Osteoblast (primary cell): ENCODE measurements at regions not wholly inside any gene's neighbourhood (a gene's known extent, or its start where the extent isn't known, plus 50 kb on each side); places are given as distances from the start of the nearest gene placed in this dataset.

Experiments
- DNase-seq: peaks from one replicate; pipeline ENCODE4 v3.0.0; 2011; ENCODE audit warnings: low spot score, mixed read lengths; ENCODE audit not compliant: insufficient read length; ENCODE audit errors: missing footprints
- H2AFZ ChIP-seq: 2 replicates; pipeline ENCODE4 v1.6.0; 2011; ENCODE audit warnings: mild to moderate bottlenecking, low read length
- H3K27ac ChIP-seq: 2 replicates; pipeline ENCODE4 v1.5.1; 2011; ENCODE audit warnings: mild to moderate bottlenecking, low read depth, low read length, moderate library complexity
- H3K27me3 ChIP-seq: 2 replicates; pipeline ENCODE4 v1.6.0; 2012; ENCODE audit warnings: mild to moderate bottlenecking, control low read depth, inconsistent platforms, low read length, moderate library complexity; ENCODE audit not compliant: insufficient read depth
- H3K36me3 ChIP-seq: 2 replicates; pipeline ENCODE4 v1.5.1; 2011; ENCODE audit warnings: mild to moderate bottlenecking, low read length, control low read depth, moderate library complexity; ENCODE audit not compliant: insufficient read depth
- H3K4me1 ChIP-seq: 2 replicates; pipeline ENCODE4 v1.5.1; 2011; ENCODE audit warnings: mild to moderate bottlenecking, low read length, control low read depth, moderate library complexity; ENCODE audit not compliant: insufficient read depth
- H3K4me2 ChIP-seq: 2 replicates; pipeline ENCODE4 v1.6.0; 2011; ENCODE audit warnings: mild to moderate bottlenecking, low read length; ENCODE audit not compliant: insufficient read depth
- H3K4me3 ChIP-seq: fragments of 200-600 bp; sonication (generic); 3 replicates; pipeline ENCODE4 v1.5.1; 2012; ENCODE audit warnings: mild to moderate bottlenecking, low read length, inconsistent platforms; ENCODE audit not compliant: insufficient read depth
- H3K79me2 ChIP-seq: 2 replicates; pipeline ENCODE4 v1.6.0; 2012; ENCODE audit warnings: mild to moderate bottlenecking, low read length, control low read depth, inconsistent platforms; ENCODE audit not compliant: insufficient read depth
- H3K9me3 ChIP-seq: 2 replicates; pipeline ENCODE4 v1.5.1; 2011; ENCODE audit warnings: low read depth, low read length, control low read depth
- H4K20me1 ChIP-seq: 2 replicates; pipeline ENCODE4 v1.6.0; 2012; ENCODE audit warnings: mild to moderate bottlenecking, low read length, control low read depth; ENCODE audit not compliant: insufficient read depth
- TF ChIP-seq, protein P1 (sequence below): IDR thresholded peaks from 2 replicates; pipeline ENCODE4 v1.5.1; 2011; ENCODE audit warnings: mild to moderate bottlenecking, low read depth, low read length, moderate library complexity; ENCODE audit errors: extremely low read depth

DNA sequence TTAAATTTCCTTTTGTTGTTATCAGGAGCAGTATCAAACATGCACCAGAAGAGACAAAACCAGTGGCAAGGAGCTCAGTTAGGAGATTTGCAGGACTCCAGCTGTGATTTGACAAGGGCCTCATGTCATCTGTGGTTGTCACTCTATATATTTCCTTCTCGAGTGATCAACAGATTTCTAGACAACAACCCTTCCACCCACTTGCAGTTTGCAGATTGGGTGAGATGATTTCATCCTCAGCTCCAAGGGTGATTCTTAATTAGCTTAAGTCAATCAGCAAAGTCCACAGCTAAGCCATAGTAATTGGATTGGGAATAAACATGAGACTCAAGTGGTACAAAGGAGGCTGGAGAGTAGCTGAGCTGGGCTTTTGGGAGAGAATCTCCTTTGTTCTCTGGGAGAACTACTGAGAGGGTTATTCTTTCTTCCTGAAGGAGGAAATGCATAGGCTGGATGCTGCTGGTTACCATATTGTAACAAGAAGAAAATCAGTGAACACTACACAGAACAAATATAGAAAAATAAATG, 192.8 kb downstream of the PPARGC1A start:
- no peaks in the 10 kb centered on the region for H3K36me3 ChIP-seq
- no peaks in the 10 kb centered on the region for H3K4me1 ChIP-seq
- no peaks in the 10 kb centered on the region for H3K79me2 ChIP-seq
- TF ChIP-seq, protein P1, sequence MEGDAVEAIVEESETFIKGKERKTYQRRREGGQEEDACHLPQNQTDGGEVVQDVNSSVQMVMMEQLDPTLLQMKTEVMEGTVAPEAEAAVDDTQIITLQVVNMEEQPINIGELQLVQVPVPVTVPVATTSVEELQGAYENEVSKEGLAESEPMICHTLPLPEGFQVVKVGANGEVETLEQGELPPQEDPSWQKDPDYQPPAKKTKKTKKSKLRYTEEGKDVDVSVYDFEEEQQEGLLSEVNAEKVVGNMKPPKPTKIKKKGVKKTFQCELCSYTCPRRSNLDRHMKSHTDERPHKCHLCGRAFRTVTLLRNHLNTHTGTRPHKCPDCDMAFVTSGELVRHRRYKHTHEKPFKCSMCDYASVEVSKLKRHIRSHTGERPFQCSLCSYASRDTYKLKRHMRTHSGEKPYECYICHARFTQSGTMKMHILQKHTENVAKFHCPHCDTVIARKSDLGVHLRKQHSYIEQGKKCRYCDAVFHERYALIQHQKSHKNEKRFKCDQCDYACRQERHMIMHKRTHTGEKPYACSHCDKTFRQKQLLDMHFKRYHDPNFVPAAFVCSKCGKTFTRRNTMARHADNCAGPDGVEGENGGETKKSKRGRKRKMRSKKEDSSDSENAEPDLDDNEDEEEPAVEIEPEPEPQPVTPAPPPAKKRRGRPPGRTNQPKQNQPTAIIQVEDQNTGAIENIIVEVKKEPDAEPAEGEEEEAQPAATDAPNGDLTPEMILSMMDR: no peak
- H4K20me1 ChIP-seq: no peaks in the 10 kb centered on the region
- DNase-seq: no peak
- no peak overlapping the region for H3K4me2 ChIP-seq
- H3K27ac ChIP-seq: no peak overlapping the region
- no peaks in the 10 kb centered on the region for H3K27me3 ChIP-seq
- H3K4me3 ChIP-seq: no peak overlapping the region
- H3K9me3 ChIP-seq: no peaks in the 10 kb centered on the region
- no peak overlapping the region for H2AFZ ChIP-seq

- no peaks in the 10 kb centered on the region for H3K27me3 ChIP-seq
- H3K4me1 ChIP-seq: no peaks in the 10 kb centered on the region
- H3K4me3 ChIP-seq: no peak overlapping the region
- H2AFZ ChIP-seq: no peak overlapping the region
- H3K79me2 ChIP-seq: no peaks in the 10 kb centered on the region
- H3K27ac ChIP-seq: no peak overlapping the region
- H4K20me1 ChIP-seq: no peaks in the 10 kb centered on the region
- H3K4me2 ChIP-seq: no peak overlapping the region
- H3K36me3 ChIP-seq: no peaks in the 10 kb centered on the region
- no peaks in the 10 kb centered on the region for H3K9me3 ChIP-seq
- TF ChIP-seq, protein P1: no peak
- DNase-seq: no peak
Measured at GRCh38 chr4:23686169-23686897, 203.5 kb downstream of the PPARGC1A start.

DNA sequence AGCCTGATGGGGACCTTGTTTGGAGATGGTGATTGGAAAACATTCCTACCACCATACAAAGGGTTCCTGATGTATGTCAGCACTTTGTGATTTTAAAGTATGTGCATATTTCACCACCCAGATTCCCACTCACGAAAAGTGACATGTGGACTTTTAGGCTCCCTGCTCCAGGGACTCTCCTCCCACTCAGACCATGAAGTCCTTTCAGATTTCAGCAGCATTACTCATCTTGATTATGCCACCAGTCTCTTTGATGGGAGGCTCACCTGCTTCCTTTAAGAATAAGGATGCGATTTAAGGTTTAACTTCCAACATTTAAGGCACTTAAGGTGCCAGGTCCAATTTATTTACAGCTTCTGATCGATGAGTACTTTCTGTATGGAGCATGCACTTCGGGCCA, 204.4 kb downstream of the PPARGC1A start:
- H4K20me1 ChIP-seq: no peaks in the 10 kb centered on the region
- no peak for DNase-seq
- H3K4me3 ChIP-seq: no peak overlapping the region
- H3K9me3 ChIP-seq: no peaks in the 10 kb centered on the region
- no peaks in the 10 kb centered on the region for H3K27me3 ChIP-seq
- no peaks in the 10 kb centered on the region for H3K4me1 ChIP-seq
- TF ChIP-seq, protein P1: no peak
- H3K36me3 ChIP-seq: no peaks in the 10 kb centered on the region
- no peak overlapping the region for H3K27ac ChIP-seq
- no peak overlapping the region for H2AFZ ChIP-seq
- H3K79me2 ChIP-seq: no peaks in the 10 kb centered on the region
- no peak overlapping the region for H3K4me2 ChIP-seq

- H3K4me3 ChIP-seq: no peak overlapping the region
- no peaks in the 10 kb centered on the region for H3K36me3 ChIP-seq
- H3K4me2 ChIP-seq: no peak overlapping the region
- H3K27ac ChIP-seq: no peak overlapping the region
- H2AFZ ChIP-seq: no peak overlapping the region
- TF ChIP-seq, protein P1: no peak
- H3K27me3 ChIP-seq: no peaks in the 10 kb centered on the region
- H3K9me3 ChIP-seq: no peaks in the 10 kb centered on the region
- no peaks in the 10 kb centered on the region for H3K79me2 ChIP-seq
- no peak for DNase-seq
- no peaks in the 10 kb centered on the region for H3K4me1 ChIP-seq
- no peaks in the 10 kb centered on the region for H4K20me1 ChIP-seq
Measured at GRCh38 chr4:23680671-23681518, 209.0 kb downstream of the PPARGC1A start.
